ENCODE measurements at regions not wholly inside any gene's neighbourhood (a gene's known extent, or its start where the extent isn't known, plus 50 kb on each side); places are given as distances from the start of the nearest gene placed in this dataset.

DNA sequence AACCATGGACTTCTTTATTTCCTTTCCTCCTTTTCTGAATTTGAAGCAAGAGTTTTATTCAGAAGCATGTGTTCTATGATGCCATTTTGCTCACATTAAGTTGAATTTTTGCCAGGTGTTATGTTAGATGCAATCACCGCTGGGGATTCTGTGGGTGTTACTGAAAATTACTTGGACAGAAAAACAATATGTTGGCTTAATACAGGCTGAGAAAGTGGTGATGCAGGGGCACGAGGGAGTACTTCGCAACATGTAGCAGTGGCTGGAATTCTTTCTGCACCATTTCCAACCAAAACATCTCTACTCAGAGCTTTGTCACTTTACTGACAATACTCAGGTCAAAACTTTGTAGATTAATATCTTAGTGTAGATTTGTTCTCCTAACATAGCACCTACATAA lies 109.2 kb upstream of the PCDH18 start:
- in situ Hi-C loops (cut with MboI; ENCODE audit: low sequenced_read_pairs), result no loop called here

DNA sequence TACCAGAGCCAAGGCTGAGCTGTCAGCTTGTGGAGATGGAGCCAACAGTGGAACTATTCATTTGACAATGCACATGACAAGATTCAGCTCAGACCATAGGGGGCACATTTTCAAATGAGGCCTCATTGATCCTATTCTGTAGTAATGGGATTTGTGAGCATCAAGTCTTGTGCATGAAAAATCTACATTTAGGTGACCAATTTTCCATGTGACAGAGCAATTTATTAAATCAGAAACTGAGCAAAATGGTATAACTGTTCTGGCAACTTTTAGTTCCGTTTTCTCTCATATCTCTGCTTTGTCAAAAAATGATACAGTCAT lies 108.5 kb upstream of the PCDH18 start:
- in situ Hi-C loops (cut with MboI; ENCODE audit: low sequenced_read_pairs), result no loop called here

DNA sequence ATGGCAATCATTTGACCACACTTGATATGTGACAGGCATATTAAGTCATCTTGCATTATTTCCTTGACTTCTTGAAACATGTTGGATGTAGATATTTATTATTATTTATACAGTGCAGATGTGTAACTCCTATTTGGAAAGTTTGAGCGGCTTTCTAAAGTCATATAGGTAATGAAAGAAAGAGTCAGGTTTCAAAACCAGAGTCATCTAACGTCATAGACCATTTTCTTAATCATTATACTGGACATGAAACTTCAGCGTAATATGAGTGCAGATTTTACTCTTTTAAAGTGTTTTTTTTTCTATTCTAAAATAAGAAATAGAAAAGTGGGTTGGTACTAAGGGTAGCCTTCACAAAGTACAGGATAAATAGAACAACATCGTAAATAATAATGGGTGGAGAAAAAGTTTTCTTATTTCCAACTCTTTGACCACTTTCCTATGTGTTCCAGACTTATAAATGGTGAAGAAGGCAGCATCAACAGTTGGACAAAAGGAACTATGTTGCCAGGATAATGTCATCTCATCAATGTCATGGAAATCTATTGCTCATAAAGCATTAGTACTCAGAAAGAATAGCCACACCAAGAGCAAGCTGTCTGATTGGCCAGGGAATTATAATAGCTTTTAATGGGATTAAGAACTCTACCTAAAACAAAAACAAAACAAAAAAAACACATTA lies 108.0 kb upstream of the PCDH18 start:
- in situ Hi-C loops (cut with MboI; ENCODE audit: low sequenced_read_pairs), result no loop called here

DNA sequence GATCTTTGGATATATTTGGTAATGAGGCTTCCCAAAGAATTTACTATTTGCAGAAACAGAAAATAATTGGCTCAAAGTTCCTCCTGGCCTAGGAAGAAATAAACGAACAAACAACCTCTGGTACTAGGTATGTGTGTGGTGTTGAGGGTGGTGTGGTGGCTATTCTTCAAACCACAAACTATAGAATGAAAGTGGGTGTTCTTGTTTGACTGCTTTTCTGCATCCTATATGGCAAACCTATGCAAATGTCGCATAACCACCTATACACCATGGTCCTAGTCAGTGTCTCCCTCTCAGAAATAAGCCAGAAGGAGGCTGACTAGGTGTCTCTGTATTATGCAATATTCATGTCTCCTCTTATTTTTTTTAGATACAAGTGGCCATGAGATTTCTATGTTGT lies 106.6 kb upstream of the PCDH18 start:
- in situ Hi-C loops (cut with MboI; ENCODE audit: low sequenced_read_pairs), result no loop called here

DNA sequence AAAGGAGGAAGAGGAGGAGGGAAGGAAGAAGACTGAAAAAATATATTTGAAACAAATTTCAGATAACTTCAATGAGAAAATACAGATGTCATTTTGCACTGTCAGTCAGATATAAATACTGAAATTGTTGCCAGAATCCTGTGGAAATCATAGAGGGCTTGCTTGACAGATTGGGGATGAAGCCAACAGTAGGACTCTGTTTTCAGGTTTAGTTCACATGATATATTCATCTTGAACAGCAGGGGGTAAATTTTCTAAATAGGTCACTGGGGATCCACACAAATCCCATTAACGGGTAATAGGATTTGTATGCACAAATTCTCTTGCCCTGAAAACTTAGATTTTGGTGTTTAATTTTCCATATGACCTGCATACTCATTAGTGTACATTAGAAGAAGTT lies 103.3 kb upstream of the PCDH18 start:
- in situ Hi-C loops (cut with MboI; ENCODE audit: low sequenced_read_pairs), result no loop called here

DNA sequence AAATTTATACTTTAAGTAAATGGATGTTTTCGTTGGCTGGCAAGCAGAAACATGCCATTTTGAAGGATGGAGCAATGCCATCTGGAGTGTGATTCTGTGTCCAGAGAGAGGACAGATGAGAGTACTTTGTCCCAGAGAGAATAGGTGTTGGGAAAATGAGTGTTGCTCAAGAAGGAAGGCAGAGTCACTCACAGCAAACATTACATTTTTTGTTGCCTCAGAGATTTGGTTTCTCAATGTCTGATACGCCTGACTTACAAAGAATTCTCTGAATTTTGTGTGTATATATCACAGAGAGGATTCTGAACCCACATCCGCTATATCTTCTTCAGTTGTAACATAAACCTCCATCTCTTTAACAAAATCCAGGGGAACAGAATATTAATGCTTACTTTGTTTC lies 102.8 kb upstream of the PCDH18 start:
- in situ Hi-C loops (cut with MboI; ENCODE audit: low sequenced_read_pairs), result no loop called here

DNA sequence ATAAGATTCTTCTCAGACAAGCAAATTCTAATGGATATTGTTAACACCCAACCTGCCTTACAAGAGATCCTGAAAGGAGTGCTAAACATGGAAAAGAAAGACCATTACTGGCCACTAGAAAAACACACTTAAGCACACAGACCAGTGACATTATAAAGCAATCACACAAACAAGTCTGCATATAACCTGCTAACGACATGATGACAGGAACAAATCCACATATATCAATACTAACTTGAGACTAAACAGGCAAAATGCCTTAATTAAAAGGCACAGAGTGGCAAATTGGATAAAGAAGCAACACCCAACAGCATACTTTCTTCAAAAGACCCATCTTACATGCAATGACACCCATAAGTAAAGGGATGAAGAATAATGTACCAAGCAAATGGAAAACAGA lies 100.5 kb upstream of the PCDH18 start:
- in situ Hi-C loops (cut with MboI; ENCODE audit: low sequenced_read_pairs), result no loop called here

DNA sequence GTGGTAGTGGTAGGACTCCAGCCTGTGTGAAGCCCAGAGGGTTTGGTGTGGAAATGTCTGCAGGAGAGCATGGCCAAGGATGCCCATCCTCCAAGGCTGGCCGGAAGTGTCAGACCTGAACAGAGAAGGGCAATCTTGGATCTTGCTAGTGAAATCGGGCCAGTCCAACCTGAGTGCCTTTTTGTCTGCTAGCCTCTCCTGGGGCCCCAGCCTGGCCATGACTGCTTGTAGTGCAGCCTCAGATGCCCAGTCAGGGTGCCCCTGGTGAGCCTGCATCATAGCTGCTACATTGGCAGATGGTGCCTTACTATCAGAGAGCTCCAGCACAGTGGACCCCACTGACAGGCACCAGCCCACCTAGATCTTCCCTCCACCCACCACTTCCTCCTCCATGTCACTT lies 99.3 kb upstream of the PCDH18 start:
- in situ Hi-C loops (cut with MboI; ENCODE audit: low sequenced_read_pairs), result no loop called here

DNA sequence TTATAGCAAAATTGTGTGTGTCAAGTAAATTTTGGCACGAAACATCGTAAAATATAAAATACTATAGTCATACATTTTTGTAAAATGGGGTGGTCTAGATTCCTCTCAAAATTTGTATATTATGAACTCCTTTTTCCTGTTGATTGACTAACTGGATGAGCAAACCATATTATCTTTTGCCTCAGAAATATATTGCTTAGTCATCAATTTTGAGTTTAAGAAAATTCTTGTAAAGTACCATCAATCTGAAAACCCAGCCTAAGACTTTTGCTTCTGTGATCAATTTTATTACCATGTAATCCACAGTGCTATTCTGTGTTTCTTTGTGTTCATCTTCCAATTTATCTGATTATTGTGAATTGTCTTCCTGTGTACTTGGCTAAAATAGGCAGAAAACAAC lies 98.0 kb upstream of the PCDH18 start:
- in situ Hi-C loops (cut with MboI; ENCODE audit: low sequenced_read_pairs), result no loop called here

DNA sequence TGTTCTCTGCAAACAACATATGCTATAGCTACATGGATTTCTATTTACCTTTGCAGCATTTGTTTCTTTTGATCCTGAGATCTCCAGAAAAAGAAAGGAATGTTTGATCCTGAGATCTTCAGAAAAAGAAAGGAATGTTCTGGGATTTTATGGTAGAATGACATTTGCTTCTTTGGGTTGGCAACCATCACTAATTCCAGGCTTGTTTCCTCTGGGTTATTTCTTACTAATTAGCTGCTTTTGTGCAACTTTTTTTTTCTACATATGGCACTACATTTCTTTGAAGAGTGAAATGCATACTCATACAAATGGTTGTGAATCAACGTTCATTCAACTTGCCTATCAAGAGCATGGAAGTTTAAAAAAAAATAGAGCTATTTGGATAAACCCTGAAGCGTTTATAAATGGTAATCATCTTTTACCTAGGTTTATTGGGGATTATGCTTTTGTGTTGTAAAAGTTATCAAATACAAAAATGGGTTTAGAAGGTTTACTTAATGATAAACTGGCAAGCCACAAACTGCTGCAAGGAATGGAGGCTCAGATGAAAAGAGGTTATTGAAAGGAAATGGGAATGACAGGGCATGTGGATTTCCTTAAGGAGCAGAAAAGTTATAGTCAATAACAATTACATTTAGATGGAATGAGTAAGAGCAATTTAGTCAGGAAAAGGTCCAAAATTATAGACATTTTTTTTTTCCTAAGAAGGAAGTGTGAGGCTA lies 95.6 kb upstream of the PCDH18 start:
- in situ Hi-C loops (cut with MboI; ENCODE audit: low sequenced_read_pairs), result no loop called here

DNA sequence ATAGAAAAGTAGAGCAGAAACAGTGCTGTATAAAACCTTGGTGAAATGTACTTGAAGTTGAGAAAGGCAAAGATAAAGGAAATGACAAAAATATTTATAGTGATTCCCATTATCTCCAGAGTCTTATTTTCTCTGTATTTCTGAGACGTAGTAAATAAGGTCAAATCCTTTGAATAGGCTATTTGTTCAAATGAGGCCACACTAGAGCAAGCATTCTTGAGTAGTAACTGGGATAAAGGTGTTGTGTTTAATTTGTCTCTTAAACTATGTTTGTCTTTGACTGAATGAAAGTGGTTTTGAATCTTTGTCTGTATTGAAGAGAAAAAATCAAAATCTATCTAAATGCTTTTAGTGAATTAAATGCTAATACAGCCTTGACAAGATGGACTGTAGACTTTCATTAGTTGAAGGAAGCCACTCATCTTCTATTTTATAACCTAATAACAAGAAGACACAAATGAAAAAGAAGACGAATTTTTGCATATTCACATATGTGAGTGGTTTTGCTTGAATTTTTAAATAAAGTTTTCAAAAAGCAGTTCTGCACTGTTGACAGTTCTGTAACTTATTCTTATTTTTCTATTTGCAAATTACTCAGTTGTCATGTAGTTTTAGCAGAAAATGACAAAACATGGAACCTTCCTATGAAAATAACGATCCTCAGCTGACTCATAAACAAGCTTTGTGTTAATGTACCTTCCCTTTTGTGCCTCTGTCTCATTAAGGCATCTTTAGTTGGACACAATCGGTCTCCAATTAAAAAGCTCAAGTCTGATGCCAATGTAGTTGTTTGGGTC lies 94.8 kb upstream of the PCDH18 start:
- in situ Hi-C loops (cut with MboI; ENCODE audit: low sequenced_read_pairs), result no loop called here

DNA sequence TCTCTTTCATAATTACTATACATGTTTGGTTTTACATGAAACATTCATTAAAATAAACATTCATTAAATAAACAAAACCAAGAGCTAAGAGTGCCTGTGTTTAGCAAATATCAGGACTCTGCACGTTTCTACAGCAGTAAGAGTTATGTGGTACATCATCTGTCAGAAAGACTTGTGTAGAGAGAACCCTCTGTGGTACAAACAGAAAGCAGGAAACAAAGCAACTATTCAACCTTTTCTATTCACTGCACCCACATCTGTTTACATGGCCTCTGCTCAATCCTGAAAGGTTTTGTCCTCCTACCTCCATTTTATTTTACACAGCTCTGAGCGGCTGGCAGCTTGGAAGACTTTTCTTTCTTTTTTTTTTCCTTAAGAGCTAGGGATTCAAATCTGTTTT lies 90.7 kb upstream of the PCDH18 start:
- in situ Hi-C loops (cut with MboI; ENCODE audit: low sequenced_read_pairs), result no loop called here

DNA sequence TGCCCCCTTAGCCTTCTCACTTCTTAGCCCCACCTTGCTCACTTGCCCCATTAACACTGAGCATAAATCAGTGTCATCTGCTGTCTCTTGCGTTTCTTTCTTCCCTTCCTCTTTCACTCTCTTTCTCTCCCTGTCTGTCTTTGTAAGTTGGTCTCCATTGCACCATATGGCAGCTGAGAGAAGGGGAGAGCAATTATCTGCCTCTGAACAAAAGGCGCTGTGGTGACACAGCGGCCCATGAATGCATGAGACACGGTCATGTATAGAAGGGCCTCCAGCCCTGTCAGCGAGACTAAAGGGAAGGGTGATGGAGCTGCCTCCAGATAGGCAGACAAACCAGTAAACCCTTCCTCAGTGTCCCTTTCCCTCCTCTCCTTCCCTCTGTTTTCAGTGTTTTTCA lies 88.8 kb upstream of the PCDH18 start:
- in situ Hi-C loops (cut with MboI; ENCODE audit: low sequenced_read_pairs), result no loop called here

DNA sequence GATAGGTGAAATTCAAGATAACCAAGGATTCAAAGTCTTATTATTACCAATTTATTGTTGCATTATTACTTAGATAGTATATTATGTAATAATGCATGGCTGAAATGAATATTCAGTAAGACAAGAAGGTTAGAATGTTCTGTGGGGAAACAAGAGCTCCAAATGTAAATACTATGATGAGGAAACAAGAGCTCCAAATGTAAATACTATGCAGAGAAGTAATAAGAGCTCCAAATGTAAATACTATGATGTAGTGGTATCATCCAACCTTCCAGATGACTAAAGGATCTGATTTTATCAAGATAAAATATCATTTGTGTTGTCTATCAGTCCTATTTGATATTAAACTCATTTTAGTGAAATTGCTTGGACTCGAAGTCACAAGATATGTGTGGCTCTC lies 82.2 kb upstream of the PCDH18 start:
- in situ Hi-C loops (cut with MboI; ENCODE audit: low sequenced_read_pairs), result no loop called here

DNA sequence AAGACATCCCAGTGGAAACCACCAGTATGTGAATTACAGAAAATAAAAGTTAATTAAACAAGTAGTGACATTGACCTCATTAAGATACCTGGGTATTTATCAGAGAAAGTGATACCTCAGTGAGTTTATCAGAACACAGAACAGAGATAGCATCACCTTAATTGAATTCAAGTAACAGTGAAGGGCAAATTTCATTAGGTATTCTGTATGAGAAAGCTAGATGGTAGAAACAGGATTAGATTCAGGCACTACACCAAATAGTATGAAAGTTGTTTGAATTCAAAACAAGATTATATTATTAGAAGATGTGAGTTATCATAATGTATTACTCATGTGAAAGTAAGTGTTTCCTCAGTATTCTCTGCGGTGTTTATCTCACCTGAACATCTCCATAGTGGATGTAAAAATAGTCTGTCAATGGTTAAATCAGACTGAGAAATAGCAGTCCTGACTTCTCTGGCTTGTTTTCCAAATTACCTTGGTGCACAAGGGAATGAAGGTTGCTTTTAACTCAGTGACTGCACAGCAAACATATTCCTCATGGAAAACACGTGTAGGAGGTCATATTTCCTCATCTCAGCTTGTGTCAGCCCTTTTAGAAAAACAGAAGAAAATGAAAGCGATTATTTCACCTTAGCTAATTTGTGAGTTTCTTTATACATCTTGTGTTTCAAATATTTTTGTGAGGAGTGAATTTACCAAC lies 79.9 kb upstream of the PCDH18 start:
- in situ Hi-C loops (cut with MboI; ENCODE audit: low sequenced_read_pairs), result no loop called here

DNA sequence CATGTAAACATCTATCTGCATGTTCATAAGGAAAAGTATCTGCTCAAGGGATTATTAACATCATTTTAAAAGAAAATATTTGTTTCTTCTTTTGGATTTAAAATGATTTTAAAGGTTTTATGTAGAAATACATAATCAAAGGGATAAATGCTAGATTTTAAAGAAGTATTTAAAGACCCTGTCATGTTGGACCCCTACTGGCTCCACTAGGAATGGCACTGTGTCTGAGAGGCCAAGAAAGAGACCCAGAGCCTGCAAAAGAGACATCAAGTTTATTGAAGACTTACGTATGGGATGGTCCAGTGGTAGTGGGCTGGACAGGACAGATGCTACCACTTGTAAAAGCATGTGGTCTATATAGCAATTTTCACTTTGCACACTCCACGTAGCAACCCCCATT lies 78.7 kb upstream of the PCDH18 start:
- in situ Hi-C loops (cut with MboI; ENCODE audit: low sequenced_read_pairs), result no loop called here

DNA sequence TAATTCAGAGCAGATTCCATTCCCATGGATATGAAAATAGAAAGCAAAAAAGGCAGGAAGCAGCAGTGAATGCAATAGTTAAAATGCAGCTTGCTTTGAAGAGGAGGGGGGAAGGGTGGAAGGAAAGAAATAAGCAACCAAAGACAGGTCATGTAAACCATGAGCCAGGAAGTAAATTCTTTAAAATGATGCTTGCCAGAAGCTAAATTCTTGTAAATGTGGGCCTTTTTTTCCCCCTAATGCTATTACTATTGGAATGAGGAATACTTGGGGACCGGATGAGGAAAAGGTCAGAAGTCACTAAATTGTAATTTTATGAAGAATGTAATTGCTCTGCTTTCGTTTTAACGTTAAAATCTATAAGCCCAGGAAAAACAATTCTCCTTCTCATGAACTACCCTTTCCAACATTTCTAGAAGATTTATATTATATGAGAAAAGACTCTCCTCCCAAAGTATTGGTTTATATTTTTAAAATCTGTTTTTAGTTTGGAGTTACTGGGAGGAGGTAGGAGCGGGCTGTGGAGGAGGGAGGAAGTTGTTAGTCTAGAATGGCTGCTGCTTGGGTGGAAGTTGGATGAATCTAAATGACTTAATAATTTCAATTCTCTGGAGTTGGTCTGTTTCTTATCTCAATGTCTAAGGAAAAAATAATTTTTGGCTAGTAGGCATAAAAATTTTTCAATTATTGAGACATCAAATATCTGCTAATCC lies 77.6 kb upstream of the PCDH18 start:
- in situ Hi-C loops (cut with MboI; ENCODE audit: low sequenced_read_pairs), result no loop called here

DNA sequence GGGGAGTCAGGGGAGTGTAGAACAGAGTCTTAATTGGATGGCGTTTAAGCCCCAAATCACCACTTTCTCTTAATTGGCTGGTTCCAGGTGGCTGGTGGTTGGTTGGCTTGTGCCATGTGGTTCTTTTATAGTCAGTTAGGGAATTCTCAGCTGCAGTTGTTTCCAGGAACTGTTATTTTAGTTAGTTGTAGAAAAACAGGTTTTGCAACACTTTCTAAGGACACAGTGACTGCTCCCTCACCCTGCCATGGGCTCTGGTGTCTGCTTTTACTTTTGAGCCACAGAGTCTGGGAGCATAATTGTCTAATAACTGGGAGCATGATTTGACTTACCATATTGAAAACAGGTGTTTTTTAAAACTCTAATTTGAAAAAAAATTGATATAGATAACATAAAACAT lies 75.8 kb upstream of the PCDH18 start:
- in situ Hi-C loops (cut with MboI; ENCODE audit: low sequenced_read_pairs), result no loop called here

DNA sequence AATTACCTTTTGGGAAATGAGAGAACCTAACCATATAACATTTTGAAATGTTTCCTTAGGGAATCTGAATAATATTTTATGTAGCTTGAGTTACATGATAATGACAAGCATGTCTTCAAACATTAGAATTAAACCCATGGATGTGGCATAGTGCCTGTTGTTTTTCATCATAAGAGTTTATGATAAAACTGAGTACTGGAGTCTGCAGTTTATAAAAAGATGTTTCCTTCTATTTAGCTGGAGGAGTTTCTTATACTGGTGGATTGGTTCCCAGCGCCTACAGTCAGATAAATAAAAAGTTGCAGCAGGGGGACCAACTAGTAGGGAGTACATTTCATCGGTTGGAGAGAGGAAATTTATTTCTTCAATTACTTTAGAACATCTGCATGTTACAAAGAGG lies 70.1 kb upstream of the PCDH18 start:
- in situ Hi-C loops (cut with MboI; ENCODE audit: low sequenced_read_pairs), result no loop called here

DNA sequence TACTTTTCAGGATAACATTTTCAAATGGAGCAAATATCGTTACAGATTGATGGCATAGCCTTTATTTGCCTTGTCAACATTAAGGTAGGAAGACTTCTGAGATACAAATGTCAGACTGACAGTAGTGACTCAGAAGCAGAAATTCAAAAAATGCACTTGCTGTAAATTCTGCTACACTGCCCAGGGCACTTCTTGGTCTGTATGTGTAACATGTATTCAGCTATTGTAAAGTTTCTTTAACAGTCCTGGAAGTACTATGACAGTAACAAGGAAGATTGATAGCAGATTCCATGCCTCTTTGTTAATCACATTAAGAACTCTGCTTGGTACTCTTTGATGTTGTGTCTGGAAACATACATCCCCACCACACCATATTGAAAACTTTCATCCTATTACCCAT lies 69.6 kb upstream of the PCDH18 start:
- in situ Hi-C loops (cut with MboI; ENCODE audit: low sequenced_read_pairs), result no loop called here

DNA sequence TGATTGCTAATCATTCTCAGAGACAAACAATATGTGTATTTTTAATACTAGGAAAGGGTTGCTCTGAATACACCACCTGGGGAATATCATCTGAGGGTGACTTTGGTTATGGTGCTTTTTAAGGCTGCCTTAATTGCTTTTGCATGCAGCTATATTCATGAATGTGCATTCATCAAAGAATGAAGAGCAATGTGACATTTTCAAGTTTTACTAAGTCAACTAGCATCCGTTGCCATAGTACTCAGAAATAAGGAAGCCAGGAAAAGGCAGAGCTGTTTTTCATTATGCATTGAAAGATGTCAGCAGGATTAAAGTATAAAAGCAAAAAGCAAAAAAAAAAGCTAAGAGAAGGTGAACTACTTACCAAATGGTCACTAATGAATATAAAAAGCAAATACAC lies 67.4 kb upstream of the PCDH18 start:
- in situ Hi-C loops (cut with MboI; ENCODE audit: low sequenced_read_pairs), result no loop called here

All from HL-60/S4 treated with retinoic acid at 250 ng/mL for 4 days and 3 days (cell line).